Keratinocyte (primary cell): ENCODE measurements at regions not wholly inside any gene's neighbourhood (a gene's known extent, or its start where the extent isn't known, plus 50 kb on each side); places are given as distances from the start of the nearest gene placed in this dataset.

Source experiments
- DNase-seq: peaks from one replicate; pipeline ENCODE4 v3.0.0-alpha.2; 2011; ENCODE audit warnings: low read depth, missing footprints, low spot score
- FAIRE-seq: peaks from 2 replicates; lab custom pipeline; 2011; peaks lifted over from hg19 to GRCh38; lab: Jason Lieb, UNC
- H2AFZ ChIP-seq: 2 replicates; pipeline ENCODE4 v1.6.0; 2012; ENCODE audit warnings: low read length, control low read depth, inconsistent platforms; ENCODE audit not compliant: control insufficient read depth
- H3K27ac ChIP-seq: 2 replicates; pipeline ENCODE4 v1.5.1; 2011; ENCODE audit warnings: low read length; ENCODE audit not compliant: control insufficient read depth, insufficient read depth
- H3K27me3 ChIP-seq: 3 replicates; pipeline ENCODE4 v1.6.0; 2011; ENCODE audit warnings: low read length; ENCODE audit not compliant: control insufficient read depth, insufficient read depth; ENCODE audit errors: extremely low read depth
- H3K36me3 ChIP-seq, 2 experiments: 2 replicates in 1 of 2; 3 replicates in 1 of 2; pipeline ENCODE4 v1.5.1; 2011; ENCODE audit warnings: low read length in 2 of 2, mild to moderate bottlenecking in 1 of 2; ENCODE audit not compliant: control insufficient read depth in 2 of 2, insufficient read depth in 2 of 2; ENCODE audit errors: extremely low read depth in 1 of 2
- H3K4me1 ChIP-seq: 3 replicates; pipeline ENCODE4 v1.5.1; 2011; ENCODE audit warnings: low read length; ENCODE audit not compliant: control insufficient read depth, insufficient read depth; ENCODE audit errors: extremely low read depth
- H3K4me2 ChIP-seq: 3 replicates; pipeline ENCODE4 v1.6.0; 2011; ENCODE audit warnings: low read depth, low read length; ENCODE audit not compliant: control insufficient read depth, insufficient read depth; ENCODE audit errors: extremely low read depth
- H3K4me3 ChIP-seq, 3 experiments: fragments of 200-600 bp in 1 of 3; sonication (generic) in 1 of 3; 2 replicates in 2 of 3; 3 replicates in 1 of 3; pipeline ENCODE4 v1.5.1; 2011 to 2016; ENCODE audit warnings: low read length in 3 of 3, mild to moderate bottlenecking in 3 of 3, control low read depth in 2 of 3, inconsistent platforms in 1 of 3, low read depth in 1 of 3, mixed read lengths in 1 of 3, mixed run types in 1 of 3, moderate library complexity in 1 of 3; ENCODE audit not compliant: control insufficient read depth in 2 of 3, insufficient read depth in 2 of 3; ENCODE audit errors: extremely low read depth in 1 of 3
- H3K79me2 ChIP-seq: 2 replicates; pipeline ENCODE4 v1.6.0; 2012; ENCODE audit warnings: low read length; ENCODE audit not compliant: control insufficient read depth, insufficient read depth
- H3K9ac ChIP-seq: 3 replicates; pipeline ENCODE4 v1.6.0; 2011; ENCODE audit warnings: low read length; ENCODE audit not compliant: control insufficient read depth, insufficient read depth; ENCODE audit errors: extremely low read depth
- H3K9me1 ChIP-seq: 3 replicates; pipeline ENCODE4 v1.6.0; 2011; ENCODE audit warnings: low read length; ENCODE audit not compliant: control insufficient read depth, insufficient read depth; ENCODE audit errors: extremely low read depth
- H3K9me3 ChIP-seq: 2 replicates; pipeline ENCODE4 v1.5.1; 2012; ENCODE audit warnings: low read depth, low read length; ENCODE audit not compliant: control insufficient read depth
- H4K20me1 ChIP-seq: 3 replicates; pipeline ENCODE4 v1.6.0; 2011; ENCODE audit warnings: low read length; ENCODE audit not compliant: control insufficient read depth, insufficient read depth; ENCODE audit errors: extremely low read depth
- CTCF ChIP-seq, 3 experiments: IDR thresholded peaks in 1 of 3; conservative IDR thresholded peaks in 1 of 3; optimal IDR thresholded peaks in 1 of 3; 2 replicates in 2 of 3; 3 replicates in 1 of 3; pipeline versions ENCODE3 to v1.5.1; 2011; ENCODE audit warnings: low read length in 3 of 3, mild to moderate bottlenecking in 3 of 3, moderate library complexity in 2 of 3, control low read depth in 1 of 3, inconsistent platforms in 1 of 3; ENCODE audit not compliant: insufficient read depth in 2 of 3; ENCODE audit errors: extremely low read depth in 1 of 3
- EZH2 ChIP-seq: IDR thresholded peaks from one replicate; pipeline ENCODE4 v1.6.1; 2012; ENCODE audit warnings: inconsistent platforms, mild to moderate bottlenecking, low read length, moderate library complexity
- dilution Hi-C: fragments of 300-500 bp; cut with MboI; formaldehyde crosslinking; loops from one replicate; pipeline ENCODE4 v1.7.0; 2020; ENCODE audit warnings: low sequenced_read_pairs; ENCODE audit not compliant: extremely low pct_ligation_motif_present

GRCh38 chr7:55731931-55732330, 130.6 kb downstream of the SEPTIN14 start:
- Histone ChIP-seq H3K27ac (no peak overlapping the region), H3K36me3 (no peaks in the 10 kb centered on the region), H3K9me1 (no peaks in the 10 kb centered on the region), H4K20me1 (no peaks in the 10 kb centered on the region), H3K4me1 (no peaks in the 10 kb centered on the region), H3K9ac (no peak overlapping the region), H3K79me2 (no peaks in the 10 kb centered on the region), H2AFZ (no peak overlapping the region), H3K4me3 (no peak overlapping the region), H3K9me3 (no peaks in the 10 kb centered on the region), H3K4me2 (no peak overlapping the region), H3K27me3 (no peaks in the 10 kb centered on the region)
- TF ChIP-seq EZH2, result no peak
- TF ChIP-seq CTCF (optimal IDR thresholded peaks at IDR 0.05 in 1 of 3, IDR thresholded peaks at IDR 0.05 in 1 of 3, conservative IDR thresholded peaks at IDR 0.05 in 1 of 3; ENCODE audit: extremely low read depth in 1 of 3, insufficient read depth in 2 of 3, low read length in 3 of 3), result no peak
- no peak for FAIRE-seq
- DNase-seq, result no peak
- dilution Hi-C loops, result no loop called here

GRCh38 chr7:55730197-55730596, 132.4 kb downstream of the SEPTIN14 start:
- no peaks in the 10 kb centered on the region for H3K27me3 ChIP-seq
- no peaks in the 10 kb centered on the region for H3K36me3 ChIP-seq
- no peak overlapping the region for H3K4me3 ChIP-seq
- no peak overlapping the region for H2AFZ ChIP-seq
- no peak for TF ChIP-seq CTCF (optimal IDR thresholded peaks at IDR 0.05 in 1 of 3, IDR thresholded peaks at IDR 0.05 in 1 of 3, conservative IDR thresholded peaks at IDR 0.05 in 1 of 3; ENCODE audit: extremely low read depth in 1 of 3, insufficient read depth in 2 of 3, low read length in 3 of 3)
- TF ChIP-seq EZH2, result no peak
- H3K4me1 ChIP-seq, result no peaks in the 10 kb centered on the region
- no peaks in the 10 kb centered on the region for H3K9me3 ChIP-seq
- H3K79me2 ChIP-seq, result no peaks in the 10 kb centered on the region
- H3K27ac ChIP-seq, result no peak overlapping the region
- no peaks in the 10 kb centered on the region for H4K20me1 ChIP-seq
- dilution Hi-C loops, result no loop called here
- DNase-seq (no peak), FAIRE-seq (no peak)
- H3K9ac ChIP-seq, result no peak overlapping the region
- H3K9me1 ChIP-seq, result no peaks in the 10 kb centered on the region
- H3K4me2 ChIP-seq, result no peak overlapping the region
